Transverse colon (tissue), 4 donors: ENCODE measurements at regions not wholly inside any gene's neighbourhood (a gene's known extent, or its start where the extent isn't known, plus 50 kb on each side); places are given as distances from the start of the nearest gene placed in this dataset.

Source experiments
- EP300 ChIP-seq: sonication (generic); formaldehyde crosslinking; IDR thresholded peaks from one replicate; pipeline ENCODE4 v1.6.1; 2017; ENCODE audit warnings: antibody characterized with exemption, low read depth
- POLR2AphosphoS5 ChIP-seq, 3 donors: sonication (generic); formaldehyde crosslinking; IDR thresholded peaks; one replicate each; pipeline ENCODE4 v1.6.1; 2016; ENCODE audit warnings: antibody characterized with exemption in 3 of 3
- TF ChIP-seq, protein P1 (sequence below), 5 experiments: fragments of 200-600 bp in 3 of 5; fragments of 450-650 bp in 2 of 5; sonication (generic) in 3 of 5; IDR thresholded peaks; 1 replicate in 2 of 5; 2 replicates in 3 of 5; pipeline ENCODE4 v1.5.1; 2016 to 2017; ENCODE audit warnings: antibody characterized with exemption in 5 of 5, inconsistent platforms in 3 of 5, mild to moderate bottlenecking in 2 of 5, moderate library complexity in 1 of 5

DNA sequence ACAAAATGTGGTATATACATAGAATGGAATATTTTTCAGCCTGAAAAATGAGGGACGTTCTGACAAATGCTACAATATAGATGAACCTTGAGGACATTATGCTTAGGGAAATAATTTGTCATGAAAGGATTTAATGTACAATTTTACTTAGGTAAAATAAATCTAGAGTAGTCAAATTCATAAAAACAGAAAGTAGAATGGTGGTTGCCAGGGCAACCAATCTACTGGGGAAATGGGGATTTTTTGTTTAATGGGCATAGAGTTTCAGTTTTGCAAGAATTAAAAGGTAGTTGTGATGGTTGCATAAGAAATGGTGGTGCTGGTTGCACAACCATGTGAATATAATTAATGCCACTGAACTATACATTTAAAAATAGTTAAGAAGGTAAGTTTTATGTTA lies 296.0 kb upstream of the SP4 start:
- no peak for TF ChIP-seq POLR2AphosphoS5 (IDR thresholded peaks at IDR 0.05)
- TF ChIP-seq, protein P1, sequence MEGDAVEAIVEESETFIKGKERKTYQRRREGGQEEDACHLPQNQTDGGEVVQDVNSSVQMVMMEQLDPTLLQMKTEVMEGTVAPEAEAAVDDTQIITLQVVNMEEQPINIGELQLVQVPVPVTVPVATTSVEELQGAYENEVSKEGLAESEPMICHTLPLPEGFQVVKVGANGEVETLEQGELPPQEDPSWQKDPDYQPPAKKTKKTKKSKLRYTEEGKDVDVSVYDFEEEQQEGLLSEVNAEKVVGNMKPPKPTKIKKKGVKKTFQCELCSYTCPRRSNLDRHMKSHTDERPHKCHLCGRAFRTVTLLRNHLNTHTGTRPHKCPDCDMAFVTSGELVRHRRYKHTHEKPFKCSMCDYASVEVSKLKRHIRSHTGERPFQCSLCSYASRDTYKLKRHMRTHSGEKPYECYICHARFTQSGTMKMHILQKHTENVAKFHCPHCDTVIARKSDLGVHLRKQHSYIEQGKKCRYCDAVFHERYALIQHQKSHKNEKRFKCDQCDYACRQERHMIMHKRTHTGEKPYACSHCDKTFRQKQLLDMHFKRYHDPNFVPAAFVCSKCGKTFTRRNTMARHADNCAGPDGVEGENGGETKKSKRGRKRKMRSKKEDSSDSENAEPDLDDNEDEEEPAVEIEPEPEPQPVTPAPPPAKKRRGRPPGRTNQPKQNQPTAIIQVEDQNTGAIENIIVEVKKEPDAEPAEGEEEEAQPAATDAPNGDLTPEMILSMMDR (IDR thresholded peaks at IDR 0.05): no peak
- no peak for TF ChIP-seq EP300
